GM23338 (cell line): ENCODE measurements at regions not wholly inside any gene's neighbourhood (a gene's known extent, or its start where the extent isn't known, plus 50 kb on each side); places are given as distances from the start of the nearest gene placed in this dataset.

Experiments
- ATAC-seq: fragments of 200-7000 bp; cut with Tn5 transposase; 3 replicates; pipeline ENCODE4 v1.9.1; 2020
- DNase-seq: peaks from one replicate; pipeline ENCODE4 v3.0.0-alpha.2; 2015; ENCODE audit warnings: low spot score
- H2AFZ ChIP-seq: fragments of 200-600 bp; sonication (generic); 2 replicates; pipeline ENCODE4 v1.8.0; 2016; ENCODE audit warnings: antibody characterized with exemption, mild to moderate bottlenecking, moderate library complexity
- H3F3A ChIP-seq: fragments of 200-600 bp; sonication (generic); replicated peaks from 2 replicates; pipeline ENCODE4 v1.8.0; 2017; ENCODE audit warnings: antibody characterized with exemption, mixed run types, low read depth
- H3K27ac ChIP-seq: fragments of 200-600 bp; sonication (generic); 2 replicates; pipeline ENCODE4 v1.6.1; 2016; ENCODE audit warnings: low read depth
- H3K27me3 ChIP-seq: fragments of 200-600 bp; sonication (generic); 2 replicates; pipeline ENCODE4 v1.8.0; 2016; ENCODE audit warnings: mild to moderate bottlenecking, mixed run types, moderate library complexity; ENCODE audit not compliant: insufficient read depth
- H3K36me3 ChIP-seq: fragments of 200-600 bp; sonication (generic); 2 replicates; pipeline ENCODE4 v1.8.0; 2016; ENCODE audit warnings: mild to moderate bottlenecking; ENCODE audit not compliant: insufficient read depth
- H3K4me1 ChIP-seq: fragments of 200-600 bp; sonication (generic); 2 replicates; pipeline ENCODE4 v1.8.0; 2016; ENCODE audit warnings: mild to moderate bottlenecking, moderate library complexity; ENCODE audit not compliant: insufficient read depth
- H3K4me2 ChIP-seq: fragments of 200-600 bp; sonication (generic); 2 replicates; pipeline ENCODE4 v1.7.1; 2017; ENCODE audit warnings: mixed run types
- H3K4me3 ChIP-seq: fragments of 200-600 bp; sonication (generic); 2 replicates; pipeline ENCODE4 v1.6.1; 2016; ENCODE audit warnings: mixed run types
- H3K79me2 ChIP-seq: fragments of 200-600 bp; sonication (generic); replicated peaks from 2 replicates; pipeline ENCODE4 v1.8.0; 2017; ENCODE audit warnings: mild to moderate bottlenecking; ENCODE audit not compliant: insufficient read depth
- H3K9me2 ChIP-seq: fragments of 200-600 bp; sonication (generic); 2 replicates; pipeline ENCODE4 v1.8.0; 2017; ENCODE audit not compliant: insufficient read depth
- H4K20me1 ChIP-seq: fragments of 200-600 bp; sonication (generic); replicated peaks from 2 replicates; pipeline ENCODE4 v1.8.0; 2017; ENCODE audit warnings: mild to moderate bottlenecking; ENCODE audit not compliant: insufficient read depth
- H3K27ac Mint-ChIP-seq: 2 replicates; pipeline ENCODE4 v1.8.0; 2020; ENCODE audit warnings: inconsistent platforms, mild to moderate bottlenecking, moderate library complexity, mixed read lengths
- H3K27me3 Mint-ChIP-seq: 3 replicates; pipeline ENCODE4 v1.8.0; 2022; ENCODE audit warnings: low read depth, mild to moderate bottlenecking, moderate library complexity, mixed read lengths, inconsistent platforms; ENCODE audit not compliant: insufficient read depth, poor library complexity
- H3K36me3 Mint-ChIP-seq: 3 replicates; pipeline ENCODE4 v1.8.0; 2021; ENCODE audit warnings: low read depth, mild to moderate bottlenecking, inconsistent platforms, moderate library complexity, mixed read lengths
- H3K4me1 Mint-ChIP-seq: 3 replicates; pipeline ENCODE4 v1.8.0; 2020; ENCODE audit warnings: mild to moderate bottlenecking, inconsistent platforms, mixed read lengths
- H3K4me3 Mint-ChIP-seq: 3 replicates; pipeline ENCODE4 v1.8.0; 2021; ENCODE audit warnings: moderate library complexity, mild to moderate bottlenecking, inconsistent platforms, mixed read lengths
- H3K9me3 Mint-ChIP-seq: 3 replicates; pipeline ENCODE4 v1.8.0; 2020; ENCODE audit warnings: moderate library complexity, mild to moderate bottlenecking, inconsistent platforms, mixed read lengths
- CREB1 ChIP-seq: fragments of 250-450 bp; sonication (Bioruptor Pico); IDR thresholded peaks from 2 replicates; pipeline ENCODE4 v1.5.0; 2020; ENCODE audit warnings: low read depth, mild to moderate bottlenecking, moderate library complexity
- EZH2 ChIP-seq: fragments of 200-600 bp; sonication (generic); IDR thresholded peaks from one replicate; pipeline ENCODE4 v1.8.0; 2017; ENCODE audit warnings: antibody characterized with exemption, mild to moderate bottlenecking, low read depth; ENCODE audit not compliant: unreplicated experiment
- EZH2phosphoT487 ChIP-seq: fragments of 200-600 bp; sonication (generic); IDR thresholded peaks from one replicate; pipeline ENCODE4 v1.8.1; 2018; ENCODE audit warnings: antibody characterized with exemption; ENCODE audit not compliant: unreplicated experiment
- NANOG ChIP-seq: IDR thresholded peaks from 2 replicates; pipeline ENCODE4 v1.6.1; 2016; ENCODE audit warnings: antibody characterized with exemption, borderline replicate concordance
- STAT1 ChIP-seq: IDR thresholded peaks from one replicate; pipeline ENCODE4 v1.6.1; 2016; ENCODE audit warnings: antibody characterized with exemption; ENCODE audit not compliant: unreplicated experiment
- ZNF114 ChIP-seq: fragments of 250-450 bp; sonication (Bioruptor Pico); IDR thresholded peaks from 2 replicates; pipeline ENCODE4 v1.5.0; 2020; ENCODE audit warnings: mild to moderate bottlenecking, moderate library complexity
- ZNF331 ChIP-seq: fragments of 250-450 bp; sonication (Bioruptor Pico); IDR thresholded peaks from 2 replicates; pipeline ENCODE4 v1.5.0; 2020; ENCODE audit warnings: low read depth, mild to moderate bottlenecking, moderate library complexity
- TF ChIP-seq, protein P1 (sequence below): IDR thresholded peaks from one replicate; pipeline ENCODE4 v1.6.1; 2018; ENCODE audit warnings: antibody characterized with exemption; ENCODE audit not compliant: unreplicated experiment
- TF ChIP-seq, protein P2 (sequence below), 2 experiments: fragments of 200-600 bp in 1 of 2; sonication (generic) in 1 of 2; conservative IDR thresholded peaks; 2 replicates each; pipeline versions ENCODE4 v1.5.1 to v1.6.1; 2016 to 2017; ENCODE audit warnings: antibody characterized with exemption in 2 of 2, low read depth in 2 of 2, mild to moderate bottlenecking in 2 of 2, moderate library complexity in 1 of 2
- TF ChIP-seq, protein P3 (sequence below): fragments of 250-450 bp; sonication (Bioruptor Pico); IDR thresholded peaks from 2 replicates; pipeline ENCODE4 v1.5.0; 2020; ENCODE audit warnings: mild to moderate bottlenecking, moderate library complexity

DNA sequence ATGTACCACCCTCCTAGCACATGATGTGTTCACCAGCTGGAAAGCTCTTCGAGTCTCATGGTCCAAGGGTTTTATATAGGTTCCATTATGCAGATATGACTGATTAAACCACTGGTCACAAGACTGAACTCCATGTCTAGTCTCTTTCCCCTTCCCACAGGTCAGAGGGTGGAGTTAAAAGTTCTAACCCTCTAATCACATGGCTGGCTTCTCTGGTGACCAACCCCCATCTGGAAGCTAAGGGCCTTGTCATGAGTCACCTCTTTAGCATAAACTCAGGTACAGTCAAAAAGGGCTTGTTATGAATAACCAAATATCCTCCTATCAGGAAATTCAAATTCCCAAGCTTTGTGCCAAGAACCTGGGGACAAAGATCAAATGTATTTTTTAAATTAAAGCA, 52.0 kb upstream of the KLHL31 start (continued):
- TF ChIP-seq, protein P1, sequence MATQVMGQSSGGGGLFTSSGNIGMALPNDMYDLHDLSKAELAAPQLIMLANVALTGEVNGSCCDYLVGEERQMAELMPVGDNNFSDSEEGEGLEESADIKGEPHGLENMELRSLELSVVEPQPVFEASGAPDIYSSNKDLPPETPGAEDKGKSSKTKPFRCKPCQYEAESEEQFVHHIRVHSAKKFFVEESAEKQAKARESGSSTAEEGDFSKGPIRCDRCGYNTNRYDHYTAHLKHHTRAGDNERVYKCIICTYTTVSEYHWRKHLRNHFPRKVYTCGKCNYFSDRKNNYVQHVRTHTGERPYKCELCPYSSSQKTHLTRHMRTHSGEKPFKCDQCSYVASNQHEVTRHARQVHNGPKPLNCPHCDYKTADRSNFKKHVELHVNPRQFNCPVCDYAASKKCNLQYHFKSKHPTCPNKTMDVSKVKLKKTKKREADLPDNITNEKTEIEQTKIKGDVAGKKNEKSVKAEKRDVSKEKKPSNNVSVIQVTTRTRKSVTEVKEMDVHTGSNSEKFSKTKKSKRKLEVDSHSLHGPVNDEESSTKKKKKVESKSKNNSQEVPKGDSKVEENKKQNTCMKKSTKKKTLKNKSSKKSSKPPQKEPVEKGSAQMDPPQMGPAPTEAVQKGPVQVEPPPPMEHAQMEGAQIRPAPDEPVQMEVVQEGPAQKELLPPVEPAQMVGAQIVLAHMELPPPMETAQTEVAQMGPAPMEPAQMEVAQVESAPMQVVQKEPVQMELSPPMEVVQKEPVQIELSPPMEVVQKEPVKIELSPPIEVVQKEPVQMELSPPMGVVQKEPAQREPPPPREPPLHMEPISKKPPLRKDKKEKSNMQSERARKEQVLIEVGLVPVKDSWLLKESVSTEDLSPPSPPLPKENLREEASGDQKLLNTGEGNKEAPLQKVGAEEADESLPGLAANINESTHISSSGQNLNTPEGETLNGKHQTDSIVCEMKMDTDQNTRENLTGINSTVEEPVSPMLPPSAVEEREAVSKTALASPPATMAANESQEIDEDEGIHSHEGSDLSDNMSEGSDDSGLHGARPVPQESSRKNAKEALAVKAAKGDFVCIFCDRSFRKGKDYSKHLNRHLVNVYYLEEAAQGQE: no peak
- TF ChIP-seq CREB1 (no peak), EZH2phosphoT487 (no peak), ZNF114 (CRISPR knock-in tag) (no peak), NANOG (no peak), STAT1 (no peak)
- TF ChIP-seq, protein P2, sequence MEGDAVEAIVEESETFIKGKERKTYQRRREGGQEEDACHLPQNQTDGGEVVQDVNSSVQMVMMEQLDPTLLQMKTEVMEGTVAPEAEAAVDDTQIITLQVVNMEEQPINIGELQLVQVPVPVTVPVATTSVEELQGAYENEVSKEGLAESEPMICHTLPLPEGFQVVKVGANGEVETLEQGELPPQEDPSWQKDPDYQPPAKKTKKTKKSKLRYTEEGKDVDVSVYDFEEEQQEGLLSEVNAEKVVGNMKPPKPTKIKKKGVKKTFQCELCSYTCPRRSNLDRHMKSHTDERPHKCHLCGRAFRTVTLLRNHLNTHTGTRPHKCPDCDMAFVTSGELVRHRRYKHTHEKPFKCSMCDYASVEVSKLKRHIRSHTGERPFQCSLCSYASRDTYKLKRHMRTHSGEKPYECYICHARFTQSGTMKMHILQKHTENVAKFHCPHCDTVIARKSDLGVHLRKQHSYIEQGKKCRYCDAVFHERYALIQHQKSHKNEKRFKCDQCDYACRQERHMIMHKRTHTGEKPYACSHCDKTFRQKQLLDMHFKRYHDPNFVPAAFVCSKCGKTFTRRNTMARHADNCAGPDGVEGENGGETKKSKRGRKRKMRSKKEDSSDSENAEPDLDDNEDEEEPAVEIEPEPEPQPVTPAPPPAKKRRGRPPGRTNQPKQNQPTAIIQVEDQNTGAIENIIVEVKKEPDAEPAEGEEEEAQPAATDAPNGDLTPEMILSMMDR (conservative IDR thresholded peaks at IDR 0.05; ENCODE audit: low read depth in 2 of 2): no peak

DNA sequence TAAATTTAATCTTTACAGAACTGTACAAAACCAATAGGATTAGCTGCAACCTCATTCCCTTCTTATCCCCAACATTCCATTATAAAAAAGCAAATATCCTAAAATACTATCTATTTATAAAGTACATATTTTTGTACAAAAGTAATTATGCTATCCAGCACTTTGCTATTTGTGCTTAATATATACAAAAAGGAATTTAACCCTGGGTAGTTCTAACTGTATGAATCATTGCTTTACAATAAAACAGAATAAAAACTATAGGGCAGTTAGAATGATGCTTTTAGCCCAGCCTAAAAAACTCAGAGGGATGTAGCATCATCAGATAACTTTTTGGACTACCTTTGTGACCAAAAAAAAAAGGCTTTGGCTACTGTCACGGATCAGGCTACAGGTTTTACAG, 49.9 kb upstream of the KLHL31 start:
- Histone ChIP-seq H3K4me3 (no peak overlapping the region), H3K27me3 (no peaks in the 10 kb centered on the region), H3K36me3 (no peaks in the 10 kb centered on the region), H3K27ac (no peak overlapping the region), H3K4me2 (no peak overlapping the region), H4K20me1 (no peaks in the 10 kb centered on the region), H3K9me2 (0 out of 2 replicates have a peak, but pooled peaks cover 5% of the 10 kb centered on the region), H3F3A (no peaks in the 10 kb centered on the region), H3K79me2 (no peaks in the 10 kb centered on the region), H2AFZ (no peak overlapping the region), H3K4me1 (no peaks in the 10 kb centered on the region)
- ATAC-seq (no peak), DNase-seq (no peak)
- no peaks in the 10 kb centered on the region for H3K36me3 Mint-ChIP-seq
- peaks cover 3% of the 10 kb centered on the region for H3K27me3 Mint-ChIP-seq
- no peaks in the 10 kb centered on the region for H3K9me3 Mint-ChIP-seq
- H3K4me3 Mint-ChIP-seq: no peak overlapping the region
- H3K4me1 Mint-ChIP-seq: peaks cover 7% of the 10 kb centered on the region; the same call in 1 of the 3 replicates
- no peak overlapping the region for H3K27ac Mint-ChIP-seq
- TF ChIP-seq CREB1: no peak
- TF ChIP-seq EZH2: no peak
- TF ChIP-seq, protein P2 (conservative IDR thresholded peaks at IDR 0.05; ENCODE audit: low read depth in 2 of 2): no peak
- no peak for TF ChIP-seq ZNF331 (CRISPR knock-in tag)
- TF ChIP-seq, protein P3, sequence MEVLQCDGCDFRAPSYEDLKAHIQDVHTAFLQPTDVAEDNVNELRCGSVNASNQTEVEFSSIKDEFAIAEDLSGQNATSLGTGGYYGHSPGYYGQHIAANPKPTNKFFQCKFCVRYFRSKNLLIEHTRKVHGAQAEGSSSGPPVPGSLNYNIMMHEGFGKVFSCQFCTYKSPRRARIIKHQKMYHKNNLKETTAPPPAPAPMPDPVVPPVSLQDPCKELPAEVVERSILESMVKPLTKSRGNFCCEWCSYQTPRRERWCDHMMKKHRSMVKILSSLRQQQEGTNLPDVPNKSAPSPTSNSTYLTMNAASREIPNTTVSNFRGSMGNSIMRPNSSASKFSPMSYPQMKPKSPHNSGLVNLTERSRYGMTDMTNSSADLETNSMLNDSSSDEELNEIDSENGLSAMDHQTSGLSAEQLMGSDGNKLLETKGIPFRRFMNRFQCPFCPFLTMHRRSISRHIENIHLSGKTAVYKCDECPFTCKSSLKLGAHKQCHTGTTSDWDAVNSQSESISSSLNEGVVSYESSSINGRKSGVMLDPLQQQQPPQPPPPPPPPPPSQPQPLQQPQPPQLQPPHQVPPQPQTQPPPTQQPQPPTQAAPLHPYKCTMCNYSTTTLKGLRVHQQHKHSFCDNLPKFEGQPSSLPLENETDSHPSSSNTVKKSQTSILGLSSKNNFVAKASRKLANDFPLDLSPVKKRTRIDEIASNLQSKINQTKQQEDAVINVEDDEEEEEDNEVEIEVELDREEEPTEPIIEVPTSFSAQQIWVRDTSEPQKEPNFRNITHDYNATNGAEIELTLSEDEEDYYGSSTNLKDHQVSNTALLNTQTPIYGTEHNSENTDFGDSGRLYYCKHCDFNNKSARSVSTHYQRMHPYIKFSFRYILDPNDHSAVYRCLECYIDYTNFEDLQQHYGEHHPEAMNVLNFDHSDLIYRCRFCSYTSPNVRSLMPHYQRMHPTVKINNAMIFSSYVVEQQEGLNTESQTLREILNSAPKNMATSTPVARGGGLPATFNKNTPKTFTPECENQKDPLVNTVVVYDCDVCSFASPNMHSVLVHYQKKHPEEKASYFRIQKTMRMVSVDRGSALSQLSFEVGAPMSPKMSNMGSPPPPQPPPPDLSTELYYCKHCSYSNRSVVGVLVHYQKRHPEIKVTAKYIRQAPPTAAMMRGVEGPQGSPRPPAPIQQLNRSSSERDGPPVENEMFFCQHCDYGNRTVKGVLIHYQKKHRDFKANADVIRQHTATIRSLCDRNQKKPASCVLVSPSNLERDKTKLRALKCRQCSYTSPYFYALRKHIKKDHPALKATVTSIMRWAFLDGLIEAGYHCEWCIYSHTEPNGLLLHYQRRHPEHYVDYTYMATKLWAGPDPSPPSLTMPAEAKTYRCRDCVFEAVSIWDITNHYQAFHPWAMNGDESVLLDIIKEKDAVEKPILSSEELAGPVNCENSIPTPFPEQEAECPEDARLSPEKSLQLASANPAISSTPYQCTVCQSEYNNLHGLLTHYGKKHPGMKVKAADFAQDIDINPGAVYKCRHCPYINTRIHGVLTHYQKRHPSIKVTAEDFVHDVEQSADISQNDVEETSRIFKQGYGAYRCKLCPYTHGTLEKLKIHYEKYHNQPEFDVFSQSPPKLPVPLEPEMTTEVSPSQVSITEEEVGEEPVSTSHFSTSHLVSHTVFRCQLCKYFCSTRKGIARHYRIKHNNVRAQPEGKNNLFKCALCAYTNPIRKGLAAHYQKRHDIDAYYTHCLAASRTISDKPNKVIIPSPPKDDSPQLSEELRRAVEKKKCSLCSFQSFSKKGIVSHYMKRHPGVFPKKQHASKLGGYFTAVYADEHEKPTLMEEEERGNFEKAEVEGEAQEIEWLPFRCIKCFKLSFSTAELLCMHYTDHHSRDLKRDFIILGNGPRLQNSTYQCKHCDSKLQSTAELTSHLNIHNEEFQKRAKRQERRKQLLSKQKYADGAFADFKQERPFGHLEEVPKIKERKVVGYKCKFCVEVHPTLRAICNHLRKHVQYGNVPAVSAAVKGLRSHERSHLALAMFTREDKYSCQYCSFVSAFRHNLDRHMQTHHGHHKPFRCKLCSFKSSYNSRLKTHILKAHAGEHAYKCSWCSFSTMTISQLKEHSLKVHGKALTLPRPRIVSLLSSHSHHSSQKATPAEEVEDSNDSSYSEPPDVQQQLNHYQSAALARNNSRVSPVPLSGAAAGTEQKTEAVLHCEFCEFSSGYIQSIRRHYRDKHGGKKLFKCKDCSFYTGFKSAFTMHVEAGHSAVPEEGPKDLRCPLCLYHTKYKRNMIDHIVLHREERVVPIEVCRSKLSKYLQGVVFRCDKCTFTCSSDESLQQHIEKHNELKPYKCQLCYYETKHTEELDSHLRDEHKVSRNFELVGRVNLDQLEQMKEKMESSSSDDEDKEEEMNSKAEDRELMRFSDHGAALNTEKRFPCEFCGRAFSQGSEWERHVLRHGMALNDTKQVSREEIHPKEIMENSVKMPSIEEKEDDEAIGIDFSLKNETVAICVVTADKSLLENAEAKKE (CRISPR knock-in tag): no peak
- no peak for TF ChIP-seq ZNF114 (CRISPR knock-in tag)
